Upper lobe of right lung (tissue), 1 donor: ENCODE measurements at regions not wholly inside any gene's neighbourhood (a gene's known extent, or its start where the extent isn't known, plus 50 kb on each side); places are given as distances from the start of the nearest gene placed in this dataset.
A peak's percentile ranks its signal among the peaks of the same experiment; 100 is the strongest.

Experiments
- ATAC-seq: fragments of 200-7000 bp; cut with Tn5 transposase; one replicate; pipeline ENCODE4 v1.9.1; 2020; ENCODE audit warnings: mild to moderate bottlenecking, moderate library complexity
- DNase-seq: peaks from one replicate; pipeline ENCODE4 v3.0.0-alpha.2; 2020
- H3K27ac ChIP-seq: fragments of 200-600 bp; one replicate; pipeline ENCODE4 v1.8.0; 2022
- H3K27me3 ChIP-seq: fragments of 200-600 bp; one replicate; pipeline ENCODE4 v1.8.0; 2022; ENCODE audit warnings: mild to moderate bottlenecking
- H3K36me3 ChIP-seq: fragments of 200-600 bp; one replicate; pipeline ENCODE4 v1.8.0; 2022
- H3K4me1 ChIP-seq: fragments of 200-600 bp; one replicate; pipeline ENCODE4 v1.8.0; 2022
- H3K4me3 ChIP-seq: fragments of 200-600 bp; one replicate; pipeline ENCODE4 v1.8.0; 2022; ENCODE audit warnings: mild to moderate bottlenecking
- H3K9me3 ChIP-seq: fragments of 200-600 bp; one replicate; pipeline ENCODE4 v1.8.0; 2022
- CTCF ChIP-seq: fragments of 200-600 bp; IDR thresholded peaks from one replicate; pipeline ENCODE4 v1.8.0; 2022; ENCODE audit warnings: antibody characterized with exemption
- intact Hi-C: fragments of 100-400 bp; cut with DNase I; formaldehyde crosslinking; loops from one replicate; pipeline ENCODE4 v1.11.0; 2022
- donor health status: DM: no; HTN: yes; CAD: no; lungs with severe emphysema.

GRCh38 chr22:48322907-48323306, 1504.8 kb downstream of the BRD1 start:
- ATAC-seq (no peak), DNase-seq (no peak)
- H3K9me3 ChIP-seq = no peaks in the 10 kb centered on the region
- H3K4me3 ChIP-seq = no peak overlapping the region
- intact Hi-C loops = no loop called here
- H3K4me1 ChIP-seq = no peaks in the 10 kb centered on the region
- no peak for TF ChIP-seq CTCF
- no peak overlapping the region for H3K27ac ChIP-seq
- no peaks in the 10 kb centered on the region for H3K27me3 ChIP-seq
- H3K36me3 ChIP-seq = no peaks in the 10 kb centered on the region

- no peak overlapping the region for H3K27ac ChIP-seq
- ATAC-seq = no peak
- DNase-seq = no peak
- H3K36me3 ChIP-seq = no peaks in the 10 kb centered on the region
- no peak for TF ChIP-seq CTCF
- H3K9me3 ChIP-seq = no peaks in the 10 kb centered on the region
- H3K4me3 ChIP-seq = no peak overlapping the region
- H3K4me1 ChIP-seq = no peaks in the 10 kb centered on the region
- intact Hi-C loops = no loop called here
- H3K27me3 ChIP-seq = no peaks in the 10 kb centered on the region
These were observed 1505.6 kb downstream of the BRD1 start for GRCh38 chr22:48321986-48322545.

- no peak for ATAC-seq
- H3K4me1 ChIP-seq = no peaks in the 10 kb centered on the region
- H3K27ac ChIP-seq = no peak overlapping the region
- no peaks in the 10 kb centered on the region for H3K27me3 ChIP-seq
- peak; percentile 48 for DNase-seq
- no peak for TF ChIP-seq CTCF
- H3K9me3 ChIP-seq = no peaks in the 10 kb centered on the region
- no peaks in the 10 kb centered on the region for H3K36me3 ChIP-seq
- no peak overlapping the region for H3K4me3 ChIP-seq
- intact Hi-C loops = no loop called here
These were observed 1506.8 kb downstream of the BRD1 start for GRCh38 chr22:48320683-48321451.

GRCh38 chr22:48320048-48320682, 1507.5 kb downstream of the BRD1 start:
- no peak for TF ChIP-seq CTCF
- no peak overlapping the region for H3K27ac ChIP-seq
- DNase-seq = peak; percentile 40
- no peaks in the 10 kb centered on the region for H3K4me1 ChIP-seq
- H3K9me3 ChIP-seq = no peaks in the 10 kb centered on the region
- ATAC-seq = no peak
- intact Hi-C loops = no loop called here
- no peaks in the 10 kb centered on the region for H3K27me3 ChIP-seq
- H3K4me3 ChIP-seq = no peak overlapping the region
- H3K36me3 ChIP-seq = no peaks in the 10 kb centered on the region

GRCh38 chr22:48319321-48320047, 1508.2 kb downstream of the BRD1 start:
- Histone ChIP-seq H3K9me3 (no peaks in the 10 kb centered on the region), H3K4me1 (no peaks in the 10 kb centered on the region), H3K27ac (no peak overlapping the region), H3K36me3 (no peaks in the 10 kb centered on the region), H3K4me3 (no peak overlapping the region), H3K27me3 (no peaks in the 10 kb centered on the region)
- DNase-seq = peak; percentile 46
- ATAC-seq = no peak
- intact Hi-C loops = no loop called here
- no peak for TF ChIP-seq CTCF
